ENCODE measurements at regions not wholly inside any gene's neighbourhood (a gene's known extent, or its start where the extent isn't known, plus 50 kb on each side); places are given as distances from the start of the nearest gene placed in this dataset.
"Not testable (repeated sequence)": the region's sequence is repeated elsewhere in the genome, so short reads cannot be mapped to it uniquely, and the experiment has no call there.

DNA sequence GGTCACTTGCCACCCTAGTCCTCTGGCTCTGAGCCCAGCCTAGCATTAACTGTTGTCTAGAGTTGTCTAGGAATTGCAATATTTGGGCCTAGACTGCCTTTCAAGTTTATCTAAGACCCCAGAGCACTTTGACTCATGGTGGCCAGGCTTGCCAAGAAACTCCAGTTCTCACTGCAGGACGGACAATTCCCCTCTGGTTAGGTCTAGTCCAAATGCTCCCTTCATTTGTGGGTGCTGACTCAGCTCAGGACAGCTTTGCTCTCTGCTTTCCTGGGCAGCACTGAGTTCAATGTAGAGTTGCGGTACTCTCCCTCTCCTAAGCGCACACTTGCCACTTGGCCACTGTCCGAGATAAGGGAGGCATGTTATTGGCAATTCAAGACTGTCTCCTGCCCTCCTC, 619.4 kb downstream of the TLE1 start:
- no peak for TF ChIP-seq ZFX (IDR thresholded peaks at IDR 0.05)
- TF ChIP-seq, protein P1, sequence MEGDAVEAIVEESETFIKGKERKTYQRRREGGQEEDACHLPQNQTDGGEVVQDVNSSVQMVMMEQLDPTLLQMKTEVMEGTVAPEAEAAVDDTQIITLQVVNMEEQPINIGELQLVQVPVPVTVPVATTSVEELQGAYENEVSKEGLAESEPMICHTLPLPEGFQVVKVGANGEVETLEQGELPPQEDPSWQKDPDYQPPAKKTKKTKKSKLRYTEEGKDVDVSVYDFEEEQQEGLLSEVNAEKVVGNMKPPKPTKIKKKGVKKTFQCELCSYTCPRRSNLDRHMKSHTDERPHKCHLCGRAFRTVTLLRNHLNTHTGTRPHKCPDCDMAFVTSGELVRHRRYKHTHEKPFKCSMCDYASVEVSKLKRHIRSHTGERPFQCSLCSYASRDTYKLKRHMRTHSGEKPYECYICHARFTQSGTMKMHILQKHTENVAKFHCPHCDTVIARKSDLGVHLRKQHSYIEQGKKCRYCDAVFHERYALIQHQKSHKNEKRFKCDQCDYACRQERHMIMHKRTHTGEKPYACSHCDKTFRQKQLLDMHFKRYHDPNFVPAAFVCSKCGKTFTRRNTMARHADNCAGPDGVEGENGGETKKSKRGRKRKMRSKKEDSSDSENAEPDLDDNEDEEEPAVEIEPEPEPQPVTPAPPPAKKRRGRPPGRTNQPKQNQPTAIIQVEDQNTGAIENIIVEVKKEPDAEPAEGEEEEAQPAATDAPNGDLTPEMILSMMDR (conservative IDR thresholded peaks at IDR 0.05): no peak
- H3K27ac ChIP-seq: no peak overlapping the region

DNA sequence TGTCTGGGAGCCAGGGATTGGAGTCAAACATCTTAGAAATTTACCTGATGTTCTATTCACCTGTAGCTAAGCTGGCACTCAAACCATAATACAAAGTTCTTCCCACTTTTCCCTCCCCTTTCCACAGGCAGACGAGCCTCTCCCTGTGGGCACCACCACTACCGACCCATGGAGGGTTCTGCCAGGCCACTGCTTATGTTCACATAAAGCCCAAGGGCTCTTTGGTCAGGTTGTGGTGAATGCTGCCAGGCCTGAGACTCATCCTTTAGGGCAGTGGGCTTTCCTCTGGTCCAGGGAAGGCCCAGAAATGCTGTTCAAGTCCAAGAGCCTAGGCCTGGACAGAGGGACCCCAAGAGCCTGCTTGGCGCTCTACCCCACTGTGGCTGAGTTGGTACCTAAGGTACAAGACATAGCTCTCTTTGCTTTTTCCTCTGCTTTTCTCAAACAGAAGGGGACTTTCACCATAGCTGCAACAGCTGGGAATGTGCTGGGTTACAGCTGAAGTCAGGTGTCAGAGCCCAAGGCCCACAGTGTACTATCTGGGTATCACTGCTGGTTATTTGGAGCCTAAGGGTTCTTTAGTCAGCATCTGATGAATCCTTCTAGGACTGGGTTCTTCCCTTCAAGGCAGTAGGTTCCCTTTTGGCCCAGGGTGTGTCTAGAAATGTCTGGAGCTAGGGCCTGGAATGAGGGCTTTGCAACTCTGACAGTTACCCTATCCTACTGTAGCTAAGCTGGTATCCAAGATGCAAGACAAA, 620.1 kb downstream of the TLE1 start:
- TF ChIP-seq, protein P1 (conservative IDR thresholded peaks at IDR 0.05): no peak
- no peak for TF ChIP-seq ZFX (IDR thresholded peaks at IDR 0.05)
- H3K27ac ChIP-seq: no peak overlapping the region

DNA sequence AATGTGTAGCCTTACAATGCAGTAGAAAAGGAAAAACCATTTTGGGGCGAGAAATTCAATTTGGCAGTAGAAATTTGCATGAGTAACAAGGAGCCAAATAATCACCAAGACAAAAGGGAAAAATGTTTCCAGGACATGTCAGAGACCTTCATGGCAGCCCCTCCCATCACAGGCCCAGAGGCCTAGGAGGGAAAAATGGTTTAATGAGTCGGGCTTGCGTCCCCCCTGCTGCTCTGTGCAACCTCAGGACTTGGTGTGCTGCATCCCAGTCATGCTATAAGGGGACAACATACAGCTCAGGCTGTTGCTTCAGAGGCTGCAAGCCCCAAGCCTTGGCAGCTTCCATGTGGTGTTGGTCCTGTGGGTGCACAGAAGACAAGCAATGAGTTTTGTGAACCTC, 626.4 kb downstream of the TLE1 start:
- not testable (repeated sequence) for H3K27ac ChIP-seq

GRCh38 chr9:81058782-81059181, 630.6 kb downstream of the TLE1 start:
- H3K27ac ChIP-seq: no peak overlapping the region
- TF ChIP-seq, protein P1 (conservative IDR thresholded peaks at IDR 0.05): no peak
- TF ChIP-seq ZFX (IDR thresholded peaks at IDR 0.05): no peak

DNA sequence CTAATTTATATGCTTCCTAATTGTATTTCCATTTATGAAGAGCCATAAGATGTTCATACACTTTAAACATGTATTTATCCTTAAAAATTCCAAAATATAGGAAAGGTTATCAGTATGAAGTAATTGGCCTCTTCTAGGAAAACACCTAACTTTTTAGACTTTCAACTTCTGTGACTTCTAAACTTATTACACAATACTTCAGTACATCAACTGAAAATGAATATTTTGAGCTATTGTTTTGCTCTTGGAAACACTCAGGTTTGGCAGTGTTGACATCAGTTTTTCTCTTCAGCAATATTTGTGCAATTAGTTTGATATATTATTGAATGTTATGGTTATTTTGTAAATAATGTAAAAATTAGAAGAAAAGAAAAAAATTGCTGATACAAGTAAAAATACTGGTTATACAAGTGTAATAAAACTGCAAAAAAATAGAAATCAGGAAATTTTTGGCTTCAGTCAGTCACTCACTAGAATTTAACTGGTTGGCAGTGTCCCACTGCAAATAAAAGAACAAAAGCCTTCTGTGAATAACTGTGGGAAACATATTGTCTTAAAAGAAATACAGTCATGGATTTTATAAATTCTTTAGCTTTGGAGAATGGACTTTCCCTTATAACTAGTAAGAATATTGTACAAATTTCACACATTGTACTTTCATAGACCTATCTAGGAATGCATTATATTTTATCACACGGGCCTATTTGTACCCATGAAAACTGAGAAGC, 635.9 kb downstream of the TLE1 start:
- TF ChIP-seq, protein P1 (conservative IDR thresholded peaks at IDR 0.05): no peak
- TF ChIP-seq ZFX (IDR thresholded peaks at IDR 0.05): no peak
- no peak overlapping the region for H3K27ac ChIP-seq

GRCh38 chr9:81052846-81053245, 636.5 kb downstream of the TLE1 start:
- TF ChIP-seq, protein P1 (conservative IDR thresholded peaks at IDR 0.05): no peak
- TF ChIP-seq ZFX (IDR thresholded peaks at IDR 0.05): no peak
- H3K27ac ChIP-seq: no peak overlapping the region

GRCh38 chr9:81047280-81047679, 642.1 kb downstream of the TLE1 start:
- TF ChIP-seq, protein P1 (conservative IDR thresholded peaks at IDR 0.05): no peak
- TF ChIP-seq ZFX (IDR thresholded peaks at IDR 0.05): no peak
- H3K27ac ChIP-seq: no peak overlapping the region

Measured in C4-2B (cell line).